ENCODE measurements at regions not wholly inside any gene's neighbourhood (a gene's known extent, or its start where the extent isn't known, plus 50 kb on each side); places are given as distances from the start of the nearest gene placed in this dataset.

- intact Hi-C loops (cut with DNase I): no loop called here
- H3K9me3 ChIP-seq (ENCODE audit: control insufficient read depth in 2 of 3, insufficient read depth in 1 of 3, low read length in 3 of 3): no peaks in the 10 kb centered on the region
- no peaks in the 10 kb centered on the region for H3K4me1 ChIP-seq (ENCODE audit: control insufficient read depth in 2 of 3, insufficient read depth in 2 of 3, low read depth in 1 of 3, low read length in 3 of 3)
- DNase-seq: no peak
- H3K36me3 ChIP-seq (ENCODE audit: control insufficient read depth in 2 of 3, insufficient read depth in 3 of 3, low read length in 3 of 3): no peaks in the 10 kb centered on the region
- H3K4me3 ChIP-seq (ENCODE audit: low read length in 3 of 3): no peak overlapping the region
- no peak overlapping the region for H3K9ac ChIP-seq (ENCODE audit: low read length in 3 of 3)
- no peak for TF ChIP-seq CTCF (IDR thresholded peaks at IDR 0.05; ENCODE audit: borderline replicate concordance, extremely low read depth, insufficient read depth)
- no peaks in the 10 kb centered on the region for H3K27me3 ChIP-seq (ENCODE audit: control insufficient read depth, insufficient read depth, low read length)
- H3K27ac ChIP-seq (ENCODE audit: low read depth in 2 of 2, low read length in 2 of 2): no peak overlapping the region
- FAIRE-seq: no peak
Measured at GRCh38 chr13:40376296-40376849, 290.1 kb downstream of the FOXO1 start.

- Histone ChIP-seq H3K27me3 (ENCODE audit: control insufficient read depth, insufficient read depth, low read length) (no peaks in the 10 kb centered on the region), H3K36me3 (ENCODE audit: control insufficient read depth in 2 of 3, insufficient read depth in 3 of 3, low read length in 3 of 3) (no peaks in the 10 kb centered on the region), H3K4me1 (ENCODE audit: control insufficient read depth in 2 of 3, insufficient read depth in 2 of 3, low read depth in 1 of 3, low read length in 3 of 3) (no peaks in the 10 kb centered on the region), H3K9me3 (ENCODE audit: control insufficient read depth in 2 of 3, insufficient read depth in 1 of 3, low read length in 3 of 3) (no peaks in the 10 kb centered on the region), H3K9ac (ENCODE audit: low read length in 3 of 3) (no peak overlapping the region), H3K4me3 (ENCODE audit: low read length in 3 of 3) (no peak overlapping the region), H3K27ac (ENCODE audit: low read depth in 2 of 2, low read length in 2 of 2) (no peak overlapping the region)
- no peak for TF ChIP-seq CTCF (IDR thresholded peaks at IDR 0.05; ENCODE audit: borderline replicate concordance, extremely low read depth, insufficient read depth)
- DNase-seq (no peak), FAIRE-seq (no peak)
- intact Hi-C loops (cut with DNase I): no loop called here
Measured at GRCh38 chr13:40376867-40377535, 289.4 kb downstream of the FOXO1 start.

GRCh38 chr13:40377783-40378182 lies 288.7 kb downstream of the FOXO1 start:
- Histone ChIP-seq H3K27ac (ENCODE audit: low read depth in 2 of 2, low read length in 2 of 2) (no peak overlapping the region), H3K36me3 (ENCODE audit: control insufficient read depth in 2 of 3, insufficient read depth in 3 of 3, low read length in 3 of 3) (no peaks in the 10 kb centered on the region), H3K9ac (ENCODE audit: low read length in 3 of 3) (no peak overlapping the region), H3K4me1 (ENCODE audit: control insufficient read depth in 2 of 3, insufficient read depth in 2 of 3, low read depth in 1 of 3, low read length in 3 of 3) (no peaks in the 10 kb centered on the region), H3K4me3 (ENCODE audit: low read length in 3 of 3) (no peak overlapping the region), H3K9me3 (ENCODE audit: control insufficient read depth in 2 of 3, insufficient read depth in 1 of 3, low read length in 3 of 3) (no peaks in the 10 kb centered on the region), H3K27me3 (ENCODE audit: control insufficient read depth, insufficient read depth, low read length) (no peaks in the 10 kb centered on the region)
- intact Hi-C loops (cut with DNase I): no loop called here
- FAIRE-seq (no peak), DNase-seq (no peak)
- TF ChIP-seq CTCF (IDR thresholded peaks at IDR 0.05; ENCODE audit: borderline replicate concordance, extremely low read depth, insufficient read depth): no peak
